Stimulated activated CD4-positive, alpha-beta T cell treated with anti-CD3 and anti-CD28 coated beads, Interleukin-2, amount 100 ng/mL, for 4 hours (primary cell): ENCODE measurements at regions not wholly inside any gene's neighbourhood (a gene's known extent, or its start where the extent isn't known, plus 50 kb on each side); places are given as distances from the start of the nearest gene placed in this dataset.
"Not testable (repeated sequence)": the region's sequence is repeated elsewhere in the genome, so short reads cannot be mapped to it uniquely, and the experiment has no call there.

Experiments
- DNase-seq: peaks from one replicate; pipeline ENCODE4 v3.0.0-alpha.2; 2020; ENCODE audit warnings: low read depth

DNA sequence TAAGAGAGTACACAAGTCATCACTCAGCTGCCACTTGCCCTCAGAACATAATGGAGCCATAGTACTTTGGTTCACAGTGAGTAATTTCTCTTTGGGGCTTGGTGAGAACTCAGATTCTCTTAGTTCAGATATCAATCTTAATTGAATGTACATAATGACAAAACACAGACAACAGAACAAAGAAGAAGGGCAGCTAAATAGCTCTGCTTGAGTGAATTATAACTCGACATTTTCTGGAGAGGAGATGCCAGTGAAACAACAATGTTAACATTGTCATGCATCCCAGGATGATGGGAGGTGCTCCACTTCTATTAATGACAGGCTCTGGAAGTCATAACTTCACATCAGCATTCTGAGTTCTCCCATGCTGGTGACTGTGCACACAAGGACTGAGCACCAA lies 508.1 kb downstream of the TMEM135 start:
- DNase-seq = no peak

DNA sequence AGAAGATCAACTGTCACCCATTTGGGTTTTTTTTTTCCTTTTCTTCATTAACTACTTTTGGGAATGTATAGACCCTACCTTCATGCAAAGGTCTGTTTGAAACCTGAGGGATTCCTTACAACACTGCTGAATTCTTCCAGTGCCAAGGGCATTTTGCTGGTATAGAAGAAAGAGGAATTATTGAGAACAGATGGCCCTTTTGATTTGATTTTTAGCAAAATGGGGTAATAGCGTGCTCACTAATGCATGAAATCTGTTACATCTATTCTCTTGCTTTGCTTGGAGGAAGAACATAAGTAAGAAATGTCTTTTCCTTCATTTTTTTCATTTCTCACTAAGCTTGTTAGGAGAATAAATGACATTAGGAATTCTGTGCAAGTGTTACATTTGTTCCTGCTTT lies 501.9 kb downstream of the TMEM135 start:
- DNase-seq = no peak

DNA sequence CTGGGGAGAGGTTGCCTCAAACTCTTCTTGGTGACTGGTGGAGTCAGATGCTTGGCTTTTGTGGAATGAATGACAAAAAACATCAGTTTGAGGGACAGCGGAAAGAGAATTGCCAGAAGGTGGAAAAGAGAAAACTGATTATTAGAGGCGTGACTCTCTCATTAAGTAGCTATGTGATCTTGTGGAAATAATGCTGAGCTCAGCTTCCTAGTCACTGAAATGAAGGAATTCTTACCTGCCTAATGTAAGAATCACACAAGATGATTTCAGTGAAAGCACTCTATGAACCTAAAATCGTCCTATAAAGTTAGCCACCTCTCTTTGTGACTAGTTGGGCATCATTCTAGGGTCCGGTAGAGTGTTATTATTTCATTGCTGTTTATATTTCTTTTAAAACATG lies 498.8 kb downstream of the TMEM135 start:
- no peak for DNase-seq

DNA sequence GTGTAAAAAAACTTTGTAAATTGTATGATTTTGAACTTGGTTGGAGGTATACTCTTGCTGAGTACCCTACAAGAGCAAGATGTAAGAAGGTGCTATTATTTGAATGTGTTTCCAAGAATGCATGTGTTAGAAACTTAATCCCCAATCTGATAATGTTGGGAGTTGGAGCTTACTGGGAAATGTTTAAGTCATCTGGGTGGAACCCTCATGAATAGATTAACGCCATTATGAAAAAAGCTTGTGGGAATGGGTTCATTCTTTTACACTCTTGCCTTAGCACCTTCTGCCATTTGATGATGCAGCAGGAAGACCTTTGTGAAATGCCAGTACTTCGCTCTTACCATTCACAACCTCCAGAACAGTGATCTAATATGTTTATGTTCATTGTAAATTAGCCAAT lies 498.3 kb downstream of the TMEM135 start:
- no peak for DNase-seq

DNA sequence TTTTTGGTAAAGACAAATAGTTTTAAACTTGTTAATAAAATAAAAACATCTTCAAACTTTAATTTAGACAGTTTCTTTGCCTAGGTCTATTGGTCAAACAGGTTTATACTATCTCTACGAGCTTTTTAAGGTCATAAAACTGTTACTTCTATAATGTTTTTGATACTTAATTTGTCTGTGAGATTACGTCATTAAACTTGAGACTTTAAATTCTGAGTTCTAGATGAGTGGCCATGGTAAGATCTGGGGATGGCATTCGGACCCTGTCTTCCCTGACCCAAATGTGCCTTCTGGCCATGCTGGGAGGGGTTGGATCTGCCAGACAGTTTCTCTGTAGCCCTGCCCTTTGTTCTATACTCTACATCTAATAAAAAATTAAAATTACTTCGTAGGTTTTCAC lies 497.8 kb downstream of the TMEM135 start:
- DNase-seq = no peak

DNA sequence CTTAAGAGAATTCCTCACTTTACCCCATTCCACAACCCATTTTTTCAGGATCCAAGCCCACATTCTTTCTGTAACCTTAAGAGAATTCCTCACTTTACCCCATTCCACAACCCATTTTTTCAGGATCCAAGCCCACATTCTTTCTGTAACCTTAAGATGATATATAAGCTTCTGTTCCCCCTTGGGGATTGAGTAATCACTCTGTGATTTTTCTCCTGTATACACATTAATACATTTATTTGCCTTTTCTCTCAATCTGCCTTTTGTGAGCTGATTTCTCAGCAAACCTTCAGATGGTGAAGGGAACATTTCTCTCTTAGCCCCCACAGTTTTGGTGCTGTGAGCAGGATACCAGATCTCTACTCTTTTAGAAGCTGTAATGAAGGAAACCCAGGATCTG lies 494.1 kb downstream of the TMEM135 start:
- not testable (repeated sequence) for DNase-seq

DNA sequence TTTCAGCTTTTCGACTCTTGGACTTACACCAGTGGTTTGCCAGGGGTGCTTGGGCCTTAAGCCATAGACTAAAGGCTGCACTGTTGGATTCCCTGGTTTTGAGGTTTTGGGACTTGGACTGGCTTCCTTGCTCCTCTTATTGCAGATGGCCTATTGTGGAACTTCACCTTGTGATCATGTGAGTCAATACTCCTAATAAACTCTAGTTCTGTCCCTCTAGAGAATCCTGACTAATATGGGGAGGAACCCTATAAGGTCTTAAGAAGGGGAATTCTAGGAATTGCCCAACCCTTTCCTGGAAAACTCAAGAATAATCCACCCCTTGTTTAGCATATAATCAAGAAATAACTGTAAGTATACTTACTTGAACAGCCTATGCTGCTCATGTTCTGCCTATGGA lies 491.8 kb downstream of the TMEM135 start:
- no peak for DNase-seq

DNA sequence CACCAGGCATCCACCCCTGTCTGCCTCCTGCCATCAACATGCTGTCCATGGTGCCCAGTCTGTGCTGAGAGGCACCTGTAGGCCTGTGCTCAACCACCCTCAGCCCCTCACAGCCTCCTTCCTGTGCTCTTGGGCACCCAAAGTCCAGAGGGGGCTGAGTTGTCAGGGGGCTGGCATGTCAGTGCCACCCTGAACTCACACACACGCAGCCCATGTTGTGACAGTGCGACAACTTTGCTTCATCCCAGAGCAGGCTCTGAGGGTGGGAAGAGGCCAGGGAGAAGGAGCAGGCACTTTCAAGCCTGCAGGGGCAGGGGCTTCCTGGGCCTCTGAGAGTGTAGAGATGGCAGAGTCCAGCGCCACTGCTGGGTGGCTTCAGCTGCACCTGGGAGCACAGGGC lies 491.0 kb downstream of the TMEM135 start:
- DNase-seq = no peak

DNA sequence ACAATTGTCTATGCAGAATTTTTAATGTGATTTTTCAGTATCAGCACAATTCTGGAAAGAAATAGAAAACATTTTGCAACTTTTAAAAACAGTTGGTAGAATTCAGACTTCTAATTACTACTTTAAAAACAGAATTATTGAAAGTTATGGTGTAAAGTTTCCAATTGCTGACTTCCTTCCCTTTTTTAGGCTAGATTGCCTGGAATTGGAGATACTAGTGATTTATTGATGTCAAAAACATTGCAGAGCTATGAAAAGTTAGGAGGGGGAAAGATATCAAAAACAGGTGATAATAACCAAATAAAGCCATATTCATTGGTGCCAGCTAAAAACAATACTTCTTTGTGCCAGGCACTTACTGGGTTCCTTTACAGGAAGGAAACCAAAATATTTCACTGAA lies 485.5 kb downstream of the TMEM135 start:
- DNase-seq = no peak

DNA sequence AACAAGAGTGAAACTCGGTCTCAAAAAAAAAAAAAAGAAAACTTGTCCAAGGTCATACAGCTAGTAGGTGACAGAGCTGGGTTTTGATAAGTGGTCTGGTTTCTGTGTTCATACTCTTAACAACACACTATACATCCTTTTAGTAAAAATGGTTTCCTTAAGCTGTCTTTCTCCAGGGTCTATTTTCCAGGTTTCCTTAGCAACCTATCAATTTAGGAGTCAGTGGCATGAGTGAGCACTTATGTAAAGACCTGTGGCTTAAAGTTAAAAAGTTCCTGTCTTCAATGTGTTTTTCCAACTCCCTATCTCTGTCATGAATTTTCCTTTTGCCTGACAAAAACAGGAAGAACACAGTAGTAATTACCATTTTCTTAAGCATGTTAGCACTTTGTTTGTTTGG lies 480.5 kb downstream of the TMEM135 start:
- no peak for DNase-seq

DNA sequence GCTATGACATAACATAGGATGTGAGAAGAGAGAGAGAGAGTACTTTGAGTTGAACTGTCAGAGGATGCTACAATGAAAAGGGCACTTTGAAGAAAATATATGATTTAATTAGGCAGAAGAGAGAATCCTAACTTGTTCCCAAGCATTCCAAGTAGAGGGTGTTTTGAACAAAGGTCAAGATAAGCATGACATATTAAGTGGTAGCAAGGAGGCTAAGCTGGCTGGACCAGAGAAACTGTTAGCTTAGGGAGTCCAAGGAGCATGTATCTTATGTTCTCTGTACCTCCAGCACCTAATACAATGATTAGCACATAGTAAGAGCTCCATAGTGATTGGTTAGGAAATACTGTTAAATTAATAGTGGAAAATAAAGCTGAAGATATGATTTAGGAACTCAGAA lies 479.6 kb downstream of the TMEM135 start:
- DNase-seq = no peak

DNA sequence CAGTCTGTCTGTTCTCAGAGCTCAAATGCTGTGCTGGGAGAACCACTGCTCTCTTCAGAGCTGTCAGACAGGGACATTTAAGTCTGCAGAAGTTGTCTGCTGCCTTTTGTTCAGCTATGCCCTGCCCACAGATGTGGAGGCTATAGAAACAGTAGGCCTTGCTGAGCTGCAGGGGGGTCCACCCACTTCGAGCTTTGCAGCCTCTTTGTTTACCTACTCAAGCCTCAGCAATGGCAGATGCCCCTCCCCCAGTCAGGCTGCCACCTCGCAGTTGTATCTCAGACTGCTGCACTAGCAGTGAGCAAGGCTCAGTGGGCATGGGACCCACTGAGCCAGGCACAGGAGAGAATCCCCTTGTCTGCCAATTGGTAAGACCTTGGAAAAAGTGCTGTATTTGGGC lies 470.0 kb downstream of the TMEM135 start:
- not testable (repeated sequence) for DNase-seq

DNA sequence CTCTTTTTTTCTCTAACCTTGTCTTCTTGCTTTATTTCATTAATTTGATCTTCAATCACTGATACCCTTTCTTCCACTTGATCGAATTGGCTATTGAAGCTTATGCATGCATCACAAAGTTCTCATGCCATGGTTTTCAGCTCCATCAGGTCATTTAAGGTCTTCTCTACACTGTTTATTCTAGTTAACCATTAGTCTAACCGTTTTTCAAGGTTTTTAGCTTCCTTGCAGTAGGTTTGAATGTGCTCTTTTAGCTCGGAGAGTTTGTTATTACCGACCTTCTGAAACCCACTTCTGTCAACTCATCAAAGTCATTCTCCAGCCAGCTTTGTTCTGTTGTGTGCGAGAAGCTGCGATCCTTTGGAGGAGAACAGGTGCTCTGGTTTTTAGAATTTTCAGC lies 469.2 kb downstream of the TMEM135 start:
- not testable (repeated sequence) for DNase-seq

DNA sequence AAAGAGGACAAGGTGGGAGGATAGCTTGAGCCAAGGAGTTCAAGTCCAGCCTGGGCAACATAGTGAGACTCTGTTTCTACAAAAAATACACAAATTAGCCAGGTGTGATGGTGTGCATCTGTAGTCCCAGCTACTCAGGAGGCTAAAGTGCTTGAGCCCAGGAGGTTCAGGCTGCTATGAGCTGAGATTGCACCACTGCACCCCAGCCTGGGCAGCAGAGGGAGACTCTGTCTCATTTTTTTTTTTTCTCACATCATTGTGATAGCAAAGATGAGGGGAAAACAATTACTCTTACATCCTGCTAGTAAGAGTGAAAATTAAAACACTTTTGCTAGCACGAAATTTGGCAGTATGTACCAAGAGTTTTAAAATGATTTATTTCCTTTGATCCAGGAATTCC lies 463.7 kb downstream of the TMEM135 start:
- DNase-seq = no peak

DNA sequence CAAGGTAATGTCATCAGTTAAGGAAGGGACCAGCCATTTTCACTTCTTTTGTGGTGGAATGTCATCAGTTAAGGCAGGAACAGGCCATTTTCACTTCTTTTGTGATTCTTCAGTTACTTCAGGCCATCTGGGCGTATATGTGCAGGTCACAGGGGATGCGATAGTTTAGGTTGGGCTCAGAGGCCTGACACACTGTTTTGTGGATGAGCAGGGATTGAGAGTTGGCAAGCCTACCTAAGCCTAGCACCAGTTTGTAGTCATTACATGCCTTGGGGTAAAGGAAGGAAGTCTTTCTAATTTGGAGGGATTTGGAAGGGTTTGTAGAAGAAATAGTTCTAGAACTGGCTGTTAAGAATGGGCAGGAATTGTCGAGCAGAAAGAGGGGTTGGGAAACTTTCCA lies 457.2 kb downstream of the TMEM135 start:
- not testable (repeated sequence) for DNase-seq

DNA sequence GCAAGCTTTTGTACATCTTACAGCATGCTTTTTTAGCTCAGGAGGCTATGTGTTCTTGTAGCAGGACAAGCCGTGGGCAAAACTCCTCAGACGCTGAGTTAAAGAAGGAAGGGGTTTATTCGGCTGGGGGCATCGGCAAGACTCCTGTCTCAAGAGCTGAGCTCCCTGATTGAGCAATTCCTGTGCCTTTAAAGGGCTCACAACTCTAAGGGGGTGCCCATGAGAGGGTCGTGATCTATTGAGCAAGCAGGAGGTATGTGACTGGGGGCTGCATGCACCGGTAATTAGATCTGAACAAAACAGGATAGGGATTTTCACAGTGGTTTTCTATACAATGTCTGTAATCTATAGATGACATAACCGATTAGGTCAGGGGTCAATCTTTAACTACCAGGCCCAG lies 456.3 kb downstream of the TMEM135 start:
- DNase-seq = not testable (repeated sequence)

DNA sequence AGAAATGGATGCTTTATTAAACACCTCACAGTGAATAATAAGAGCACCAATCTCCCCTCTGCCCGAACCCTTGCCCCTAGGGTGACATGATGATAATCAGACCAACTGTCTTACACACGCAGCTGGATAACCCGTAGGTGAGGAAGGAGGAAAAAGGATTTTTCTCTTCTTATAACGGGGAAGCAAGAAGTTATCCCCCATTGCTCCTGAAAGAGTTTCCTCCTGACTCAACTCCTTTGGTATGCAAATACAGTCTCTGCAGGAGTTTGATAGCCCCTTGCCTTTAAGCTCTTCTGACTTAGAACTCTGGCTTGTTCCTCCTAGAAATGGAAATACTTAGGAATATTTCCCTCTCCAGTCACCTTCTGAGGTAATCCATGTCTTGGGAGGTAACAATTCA lies 455.8 kb downstream of the TMEM135 start:
- DNase-seq = no peak

DNA sequence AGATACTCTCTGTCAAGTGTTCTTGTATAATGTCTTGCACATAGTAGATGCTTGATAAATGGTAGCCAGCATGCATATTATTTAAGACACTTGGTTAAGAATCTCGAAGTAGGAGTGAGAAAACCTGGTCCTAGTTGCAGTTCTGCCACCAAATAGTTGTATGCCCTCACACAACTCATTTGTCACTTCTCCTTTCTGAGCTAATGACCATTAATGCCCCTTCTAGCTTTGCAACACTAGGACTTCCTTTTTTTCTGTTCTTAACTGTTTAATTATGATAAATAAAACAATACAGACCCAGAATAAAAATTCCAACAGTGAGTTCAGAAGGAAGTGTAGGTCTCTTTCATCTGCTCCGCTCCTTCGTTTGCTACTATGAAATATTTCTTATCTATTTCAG lies 453.6 kb downstream of the TMEM135 start:
- DNase-seq = no peak

DNA sequence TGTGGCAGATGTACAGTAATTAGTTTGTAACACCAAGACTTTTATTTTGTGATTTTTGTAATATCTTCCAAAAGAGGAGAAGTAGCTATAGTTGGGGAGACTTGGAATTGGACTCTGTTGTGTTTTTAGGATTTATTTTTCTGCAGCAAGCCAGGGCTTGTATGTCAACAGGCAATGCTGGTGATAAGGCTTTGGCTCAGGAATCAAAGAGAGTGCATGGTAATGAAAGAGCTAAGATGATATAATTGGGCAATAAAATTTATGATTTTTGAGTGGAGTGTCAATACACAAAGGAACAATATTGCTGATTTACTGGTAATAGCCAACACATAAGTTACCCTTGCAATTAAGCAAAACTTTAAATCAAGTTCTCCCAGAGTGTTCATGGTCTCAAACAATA lies 452.9 kb downstream of the TMEM135 start:
- DNase-seq = no peak

DNA sequence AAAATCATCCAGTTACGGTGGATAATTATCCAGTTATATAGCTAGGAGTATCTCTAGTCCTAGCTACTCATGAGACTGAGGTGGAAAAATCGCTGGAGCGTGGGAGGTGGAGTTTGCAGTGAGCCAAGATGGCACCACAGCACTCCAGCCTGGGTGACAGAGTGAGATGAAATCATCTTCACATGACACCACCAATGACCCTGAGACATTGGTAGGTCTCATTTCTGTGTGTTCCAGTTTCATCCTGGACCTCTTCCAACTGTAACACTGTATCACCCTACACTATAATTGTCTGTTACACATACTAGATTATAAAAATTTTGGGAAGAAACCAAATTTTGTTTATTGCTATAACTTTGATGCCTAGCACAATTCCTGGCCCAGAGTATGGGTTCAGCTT lies 446.8 kb downstream of the TMEM135 start:
- no peak for DNase-seq

DNA sequence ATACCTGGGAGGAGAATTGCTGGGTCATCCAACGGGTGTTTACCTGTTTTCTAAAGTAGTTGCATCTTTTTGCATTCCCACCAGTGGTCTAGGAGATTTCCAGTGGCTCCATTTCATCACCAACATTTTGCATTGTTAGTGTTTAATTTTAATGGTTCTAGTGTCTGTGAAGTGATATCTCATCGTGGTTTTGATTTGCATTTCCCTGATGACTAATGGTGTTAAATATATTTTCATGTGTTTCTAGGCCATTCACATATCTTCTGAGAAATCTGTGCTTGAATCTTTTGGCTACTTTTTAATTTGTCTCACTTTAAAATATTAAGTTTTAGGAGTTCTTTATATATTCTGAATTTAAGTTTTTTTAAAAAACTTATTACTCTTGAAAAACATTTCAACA lies 439.6 kb downstream of the TMEM135 start:
- no peak for DNase-seq

DNA sequence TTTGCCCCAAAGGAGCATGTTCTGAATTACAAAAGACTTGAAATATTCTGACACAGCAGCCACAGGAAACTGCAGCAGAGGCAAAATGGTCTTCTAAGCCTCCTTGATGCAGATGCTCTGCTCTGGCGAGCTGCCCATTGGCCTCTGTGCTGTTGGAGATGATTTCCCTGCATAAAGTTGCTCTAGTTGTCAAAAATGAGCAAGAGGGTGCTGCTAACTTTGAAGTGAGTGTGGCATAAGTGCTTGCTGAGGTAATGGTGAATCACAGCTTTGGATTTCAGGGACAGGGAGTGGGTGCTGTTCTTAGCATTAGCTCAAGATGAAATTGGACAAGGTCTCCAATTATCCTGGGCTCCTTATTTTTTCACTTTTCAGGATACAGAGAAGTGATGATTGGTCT lies 435.4 kb downstream of the TMEM135 start:
- no peak for DNase-seq

DNA sequence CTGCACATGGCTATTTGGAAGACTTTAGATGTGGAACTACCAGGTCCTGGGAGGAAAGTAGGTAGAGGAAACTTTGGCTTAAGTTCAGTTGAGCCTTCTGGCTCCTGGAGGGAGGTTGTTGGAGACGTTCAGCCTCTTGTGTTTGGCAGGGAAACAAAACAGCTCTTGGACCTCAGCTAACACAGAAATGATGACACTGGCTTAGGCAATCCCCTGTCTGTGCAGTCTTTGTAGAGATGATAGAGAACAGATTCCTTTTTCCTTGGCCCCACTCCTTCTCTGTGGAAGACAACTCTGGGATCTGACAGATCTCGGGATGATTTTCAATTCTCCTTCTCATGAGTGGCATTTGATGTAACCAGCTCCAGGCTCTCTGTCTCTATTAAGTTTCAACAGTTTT lies 428.5 kb downstream of the TMEM135 start:
- DNase-seq = no peak

DNA sequence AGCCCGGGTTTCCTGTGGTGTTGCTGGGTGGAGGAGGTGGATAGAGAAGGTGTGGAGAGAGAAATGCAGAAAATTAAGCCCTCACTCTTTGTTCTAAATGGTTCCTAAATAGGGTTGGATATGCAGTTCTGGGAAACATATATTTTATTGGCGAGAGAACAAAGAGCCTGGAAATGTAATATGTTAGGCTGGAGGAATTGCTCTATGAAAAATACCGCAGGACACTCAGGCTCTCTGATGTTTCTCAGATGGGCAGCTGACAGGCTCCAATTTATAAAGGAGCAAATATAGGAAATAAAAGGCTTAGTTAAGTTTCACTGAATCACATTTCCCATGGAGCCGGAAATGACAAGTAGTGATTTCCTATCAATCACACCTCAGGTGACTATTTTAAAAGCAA lies 428.0 kb downstream of the TMEM135 start:
- no peak for DNase-seq

DNA sequence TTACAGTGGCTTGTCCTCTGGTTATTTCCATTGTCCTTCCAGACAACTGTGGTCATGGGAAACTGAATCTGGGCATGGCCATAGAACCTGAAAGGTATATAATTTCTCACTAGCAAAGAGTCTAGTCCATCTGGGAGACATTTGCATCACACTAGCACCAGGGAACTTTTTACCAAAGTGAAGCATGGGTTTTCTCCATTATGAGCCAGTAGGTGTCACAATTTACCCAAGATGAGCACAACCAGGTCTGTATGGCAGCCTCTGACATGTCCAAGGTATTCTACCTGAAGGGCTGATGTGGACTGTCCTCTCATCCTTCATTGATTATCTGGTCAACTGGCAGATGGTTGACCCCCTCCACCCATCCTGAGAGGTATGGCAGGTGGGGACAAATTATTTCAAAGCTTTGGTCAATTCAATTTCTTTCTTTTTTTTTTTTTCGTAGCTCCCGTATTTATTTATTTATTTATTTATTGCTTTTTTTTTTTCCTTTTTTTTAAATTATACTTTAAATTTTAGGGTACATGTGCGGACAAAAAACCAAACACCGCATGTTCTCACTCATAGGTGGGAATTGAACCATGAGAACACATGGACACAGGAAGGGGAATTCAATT lies 425.9 kb downstream of the TMEM135 start:
- no peak for DNase-seq
